Neural progenitor cell (in vitro differentiated cells): ENCODE measurements at regions not wholly inside any gene's neighbourhood (a gene's known extent, or its start where the extent isn't known, plus 50 kb on each side); places are given as distances from the start of the nearest gene placed in this dataset.

Experiments
- DNase-seq: peaks from one replicate; pipeline ENCODE4 v3.0.0-alpha.2; 2016; ENCODE audit warnings: low spot score
- H2AFZ ChIP-seq: fragments of 200-600 bp; sonication (generic); replicated peaks from 2 replicates; pipeline ENCODE4 v1.6.1; 2016; ENCODE audit warnings: antibody characterized with exemption
- H3F3A ChIP-seq: fragments of 200-600 bp; sonication (generic); 2 replicates; pipeline ENCODE4 v1.6.1; 2016; ENCODE audit warnings: antibody characterized with exemption, low read depth
- H3K27ac ChIP-seq: fragments of 200-600 bp; sonication (generic); 2 replicates; pipeline ENCODE4 v1.5.1; 2016; ENCODE audit warnings: mild to moderate bottlenecking
- H3K27me3 ChIP-seq: fragments of 200-600 bp; sonication (generic); 2 replicates; pipeline ENCODE4 v1.6.1; 2016; ENCODE audit warnings: mild to moderate bottlenecking, moderate library complexity
- H3K36me3 ChIP-seq: fragments of 200-600 bp; sonication (generic); 2 replicates; pipeline ENCODE4 v1.5.1; 2016
- H3K4me1 ChIP-seq: fragments of 200-600 bp; sonication (generic); 2 replicates; pipeline ENCODE4 v1.6.1; 2016; ENCODE audit warnings: mixed run types
- H3K4me2 ChIP-seq: fragments of 200-600 bp; sonication (generic); 2 replicates; pipeline ENCODE4 v1.6.1; 2016
- H3K4me3 ChIP-seq: fragments of 200-600 bp; sonication (generic); 2 replicates; pipeline ENCODE4 v1.5.1; 2016
- H3K79me2 ChIP-seq: fragments of 200-600 bp; sonication (generic); 2 replicates; pipeline ENCODE4 v1.6.1; 2016; ENCODE audit warnings: low read depth
- H3K9ac ChIP-seq: fragments of 200-600 bp; sonication (generic); 2 replicates; pipeline ENCODE4 v1.6.1; 2016
- H3K9me3 ChIP-seq: fragments of 200-600 bp; sonication (generic); 2 replicates; pipeline ENCODE4 v1.5.1; 2016; ENCODE audit warnings: low read depth
- H4K20me1 ChIP-seq: fragments of 200-600 bp; sonication (generic); 2 replicates; pipeline ENCODE4 v1.6.1; 2016; ENCODE audit warnings: low read depth
- H3K27ac Mint-ChIP-seq: 3 replicates; pipeline ENCODE4 v1.8.0; 2021; ENCODE audit warnings: mixed read lengths
- H3K27me3 Mint-ChIP-seq: 2 replicates; pipeline ENCODE4 v1.8.0; 2022; ENCODE audit warnings: low read depth, mild to moderate bottlenecking, inconsistent platforms, moderate library complexity, mixed read lengths; ENCODE audit not compliant: insufficient read depth
- H3K36me3 Mint-ChIP-seq: 3 replicates; pipeline ENCODE4 v1.8.0; 2021; ENCODE audit warnings: mixed read lengths
- H3K4me1 Mint-ChIP-seq: 3 replicates; pipeline ENCODE4 v1.8.0; 2021; ENCODE audit warnings: mixed read lengths
- H3K4me3 Mint-ChIP-seq: 3 replicates; pipeline ENCODE4 v1.8.0; 2021; ENCODE audit warnings: mild to moderate bottlenecking, moderate library complexity, mixed read lengths
- H3K9me3 Mint-ChIP-seq: 3 replicates; pipeline ENCODE4 v1.8.0; 2020; ENCODE audit warnings: mixed read lengths
- CTCF ChIP-seq: fragments of 200-600 bp; sonication (generic); IDR thresholded peaks from 2 replicates; pipeline ENCODE4 v1.5.1; 2017; ENCODE audit warnings: antibody characterized with exemption, mild to moderate bottlenecking
- EZH2 ChIP-seq: fragments of 200-600 bp; sonication (generic); IDR thresholded peaks from 2 replicates; pipeline ENCODE4 v1.6.1; 2017; ENCODE audit warnings: antibody characterized with exemption, mild to moderate bottlenecking, moderate library complexity
- EZH2phosphoT487 ChIP-seq: fragments of 200-600 bp; sonication (generic); IDR thresholded peaks from 2 replicates; pipeline ENCODE4 v1.6.1; 2017; ENCODE audit warnings: antibody characterized with exemption

- Mint-ChIP-seq H3K4me1 (no peaks in the 10 kb centered on the region), H3K27me3 (no peaks in the 10 kb centered on the region), H3K9me3 (peaks cover 4% of the 10 kb centered on the region), H3K36me3 (no peaks in the 10 kb centered on the region), H3K4me3 (no peak overlapping the region), H3K27ac (no peak overlapping the region)
- H3K4me2 ChIP-seq = no peak overlapping the region
- no peaks in the 10 kb centered on the region for H3K27me3 ChIP-seq
- no peak overlapping the region for H3K4me3 ChIP-seq
- no peak for TF ChIP-seq CTCF
- TF ChIP-seq EZH2phosphoT487 = no peak
- no peak for TF ChIP-seq EZH2
- H3F3A ChIP-seq = no peaks in the 10 kb centered on the region
- H2AFZ ChIP-seq = no peak overlapping the region
- H3K9ac ChIP-seq = no peak overlapping the region
- no peak for DNase-seq
- no peak overlapping the region for H3K27ac ChIP-seq
- H3K36me3 ChIP-seq = no peaks in the 10 kb centered on the region
- no peaks in the 10 kb centered on the region for H4K20me1 ChIP-seq
- H3K4me1 ChIP-seq = no peaks in the 10 kb centered on the region
- no peaks in the 10 kb centered on the region for H3K79me2 ChIP-seq
- H3K9me3 ChIP-seq = no peaks in the 10 kb centered on the region
These were observed 1036.1 kb downstream of the LRFN5 start for GRCh38 chr14:42642787-42643186.

GRCh38 chr14:42633504-42634095 lies 1026.9 kb downstream of the LRFN5 start:
- Histone ChIP-seq H3K9me3 (no peaks in the 10 kb centered on the region), H3K27me3 (no peaks in the 10 kb centered on the region), H3K4me1 (peaks cover 7% of the 10 kb centered on the region), H2AFZ (peak overlapping the region; percentile 47), H3K36me3 (no peaks in the 10 kb centered on the region), H3K4me2 (no peak overlapping the region), H3F3A (peaks cover 3% of the 10 kb centered on the region), H3K4me3 (no peak overlapping the region), H3K9ac (no peak overlapping the region), H3K27ac (no peak overlapping the region), H3K79me2 (no peaks in the 10 kb centered on the region), H4K20me1 (no peaks in the 10 kb centered on the region)
- H3K4me3 Mint-ChIP-seq = no peak overlapping the region
- no peak for TF ChIP-seq EZH2
- no peak for TF ChIP-seq CTCF
- no peak for TF ChIP-seq EZH2phosphoT487
- H3K9me3 Mint-ChIP-seq = no peaks in the 10 kb centered on the region
- no peaks in the 10 kb centered on the region for H3K4me1 Mint-ChIP-seq
- no peak for DNase-seq
- no peak overlapping the region for H3K27ac Mint-ChIP-seq
- H3K36me3 Mint-ChIP-seq = no peaks in the 10 kb centered on the region
- no peaks in the 10 kb centered on the region for H3K27me3 Mint-ChIP-seq

- Histone ChIP-seq H3F3A (peaks cover 3% of the 10 kb centered on the region), H3K79me2 (no peaks in the 10 kb centered on the region), H3K4me2 (no peak overlapping the region), H3K27ac (no peak overlapping the region), H3K9me3 (no peaks in the 10 kb centered on the region), H3K4me3 (no peak overlapping the region), H3K9ac (no peak overlapping the region), H2AFZ (peak overlapping the region; percentile 55), H3K4me1 (peaks cover 7% of the 10 kb centered on the region), H3K36me3 (no peaks in the 10 kb centered on the region), H3K27me3 (no peaks in the 10 kb centered on the region), H4K20me1 (no peaks in the 10 kb centered on the region)
- TF ChIP-seq EZH2 (no peak), CTCF (no peak), EZH2phosphoT487 (no peak)
- no peak overlapping the region for H3K27ac Mint-ChIP-seq
- H3K9me3 Mint-ChIP-seq = no peaks in the 10 kb centered on the region
- H3K27me3 Mint-ChIP-seq = no peaks in the 10 kb centered on the region
- H3K4me3 Mint-ChIP-seq = no peak overlapping the region
- no peaks in the 10 kb centered on the region for H3K36me3 Mint-ChIP-seq
- no peaks in the 10 kb centered on the region for H3K4me1 Mint-ChIP-seq
- DNase-seq = peak; percentile 8
These were observed 1022.9 kb downstream of the LRFN5 start for GRCh38 chr14:42629553-42629952.
